Mesendoderm (in vitro differentiated cells): ENCODE measurements at regions not wholly inside any gene's neighbourhood (a gene's known extent, or its start where the extent isn't known, plus 50 kb on each side); places are given as distances from the start of the nearest gene placed in this dataset.

Source experiments
- DNase-seq: peaks from one replicate; pipeline ENCODE4 v3.0.0; 2013
- H2AK5ac ChIP-seq: 2 replicates; pipeline ENCODE4 v1.6.1; 2013; ENCODE audit warnings: low read length, inconsistent platforms
- H2BK120ac ChIP-seq: 2 replicates; pipeline ENCODE4 v1.6.1; 2013; ENCODE audit warnings: low read depth, mild to moderate bottlenecking, low read length, moderate library complexity, mixed read lengths
- H2BK15ac ChIP-seq: replicated peaks from 2 replicates; pipeline ENCODE4 v1.6.1; 2013; ENCODE audit warnings: low read depth, mild to moderate bottlenecking, moderate library complexity
- H2BK5ac ChIP-seq: 2 replicates; pipeline ENCODE4 v1.6.1; 2013; ENCODE audit warnings: low read length, inconsistent platforms
- H3K18ac ChIP-seq: 2 replicates; pipeline ENCODE4 v1.6.1; 2013; ENCODE audit warnings: mild to moderate bottlenecking, low read length, mixed read lengths
- H3K23ac ChIP-seq: one replicate; pipeline ENCODE4 v1.6.1; 2013; ENCODE audit warnings: low read length
- H3K27ac ChIP-seq: 2 replicates; pipeline ENCODE4 v1.5.1; 2013; ENCODE audit warnings: low read depth, mild to moderate bottlenecking, inconsistent platforms, low read length, moderate library complexity
- H3K27me3 ChIP-seq: 2 replicates; pipeline ENCODE4 v1.6.1; 2013; ENCODE audit warnings: low read length, control low read depth, mild to moderate bottlenecking, inconsistent platforms; ENCODE audit not compliant: insufficient read depth, poor library complexity
- H3K36me3 ChIP-seq: 2 replicates; pipeline ENCODE4 v1.6.1; 2013; ENCODE audit warnings: low read length, inconsistent platforms; ENCODE audit not compliant: control insufficient read depth, insufficient read depth
- H3K4ac ChIP-seq: one replicate; pipeline ENCODE4 v1.6.1; 2013; ENCODE audit warnings: low read depth, mild to moderate bottlenecking, low read length, moderate library complexity
- H3K4me1 ChIP-seq: 2 replicates; pipeline ENCODE4 v1.6.1; 2013; ENCODE audit warnings: low read depth, low read length, inconsistent platforms; ENCODE audit not compliant: control insufficient read depth
- H3K4me2 ChIP-seq: 2 replicates; pipeline ENCODE4 v1.6.1; 2013; ENCODE audit warnings: low read length
- H3K4me3 ChIP-seq: 2 replicates; pipeline ENCODE4 v1.5.1; 2013; ENCODE audit warnings: mild to moderate bottlenecking, low read length
- H3K56ac ChIP-seq: one replicate; pipeline ENCODE4 v1.6.1; 2013; ENCODE audit warnings: low read length
- H3K79me1 ChIP-seq: 2 replicates; pipeline ENCODE4 v1.6.1; 2013; ENCODE audit warnings: low read length, inconsistent platforms
- H3K79me2 ChIP-seq: 2 replicates; pipeline ENCODE4 v1.6.1; 2013; ENCODE audit warnings: mild to moderate bottlenecking, low read length; ENCODE audit not compliant: control insufficient read depth, insufficient read depth
- H3K9ac ChIP-seq: 2 replicates; pipeline ENCODE4 v1.6.1; 2013; ENCODE audit warnings: low read length, inconsistent platforms
- H4K5ac ChIP-seq: one replicate; pipeline ENCODE4 v1.6.1; 2013; ENCODE audit warnings: low read length
- H4K8ac ChIP-seq: one replicate; pipeline ENCODE4 v1.6.1; 2013; ENCODE audit warnings: low read depth, mild to moderate bottlenecking, control low read depth, low read length, moderate library complexity
- WGBS: extraction: QIAGEN DNeasy Blood & Tissue Kit; methylation state at CpG from one replicate; pipeline ENCODE4 v1.1.7; 2013; ENCODE audit warnings: low lambda C conversion rate, missing lambda C conversion rate; ENCODE audit not compliant: insufficient coverage; ENCODE audit errors: extremely low coverage; 5-methylcytosine and 5-hydroxymethylcytosine counted together

DNA sequence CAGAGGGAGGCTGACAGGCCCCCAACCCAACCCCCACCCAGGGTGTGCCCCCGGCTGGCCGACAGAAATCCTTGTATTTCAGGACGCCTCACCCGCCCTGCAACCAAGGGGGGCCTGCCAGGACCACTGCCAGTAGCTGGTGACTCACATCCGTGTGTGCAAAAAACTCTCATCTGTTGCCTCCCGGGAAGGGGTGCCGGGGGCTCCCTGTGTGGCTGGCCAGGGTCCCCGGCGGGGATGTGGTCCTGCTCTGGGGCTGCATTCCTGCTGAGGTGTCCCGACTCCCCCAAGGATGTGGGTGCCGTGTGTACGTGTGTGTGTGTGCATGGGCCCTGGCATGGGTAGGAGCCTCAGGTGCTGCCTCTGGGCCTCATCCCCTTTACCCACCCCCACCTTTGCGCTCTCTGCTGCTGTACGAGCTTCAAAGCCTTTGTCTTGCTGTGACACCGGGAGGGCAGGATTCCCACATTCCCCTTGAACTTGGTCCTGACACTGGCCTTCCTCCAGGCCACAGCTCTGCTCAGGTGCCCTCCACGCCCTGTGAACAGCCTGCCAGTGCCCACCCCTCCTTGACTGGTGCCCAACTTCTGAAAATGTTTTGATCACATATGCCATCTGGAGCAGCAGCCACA lies 226.3 kb upstream of the HDAC4 start:
- H4K5ac ChIP-seq: no peak overlapping the region
- no peak overlapping the region for H3K9ac ChIP-seq
- H4K8ac ChIP-seq: no peak overlapping the region
- H2AK5ac ChIP-seq: no peak overlapping the region
- no peaks in the 10 kb centered on the region for H3K36me3 ChIP-seq
- no peak overlapping the region for H3K18ac ChIP-seq
- no peak overlapping the region for H3K56ac ChIP-seq
- H2BK5ac ChIP-seq: no peak overlapping the region
- no peaks in the 10 kb centered on the region for H3K79me2 ChIP-seq
- no CpG with 5 or more reads among the region's 16 CpGs for WGBS
- no peak for DNase-seq
- no peaks in the 10 kb centered on the region for H3K27me3 ChIP-seq
- no peak overlapping the region for H2BK120ac ChIP-seq
- no peak overlapping the region for H3K4ac ChIP-seq
- no peak overlapping the region for H3K4me2 ChIP-seq
- H3K23ac ChIP-seq: no peak overlapping the region
- H3K79me1 ChIP-seq: no peaks in the 10 kb centered on the region
- no peak overlapping the region for H3K27ac ChIP-seq
- no peak overlapping the region for H2BK15ac ChIP-seq
- H3K4me1 ChIP-seq: no peaks in the 10 kb centered on the region
- H3K4me3 ChIP-seq: no peak overlapping the region

DNA sequence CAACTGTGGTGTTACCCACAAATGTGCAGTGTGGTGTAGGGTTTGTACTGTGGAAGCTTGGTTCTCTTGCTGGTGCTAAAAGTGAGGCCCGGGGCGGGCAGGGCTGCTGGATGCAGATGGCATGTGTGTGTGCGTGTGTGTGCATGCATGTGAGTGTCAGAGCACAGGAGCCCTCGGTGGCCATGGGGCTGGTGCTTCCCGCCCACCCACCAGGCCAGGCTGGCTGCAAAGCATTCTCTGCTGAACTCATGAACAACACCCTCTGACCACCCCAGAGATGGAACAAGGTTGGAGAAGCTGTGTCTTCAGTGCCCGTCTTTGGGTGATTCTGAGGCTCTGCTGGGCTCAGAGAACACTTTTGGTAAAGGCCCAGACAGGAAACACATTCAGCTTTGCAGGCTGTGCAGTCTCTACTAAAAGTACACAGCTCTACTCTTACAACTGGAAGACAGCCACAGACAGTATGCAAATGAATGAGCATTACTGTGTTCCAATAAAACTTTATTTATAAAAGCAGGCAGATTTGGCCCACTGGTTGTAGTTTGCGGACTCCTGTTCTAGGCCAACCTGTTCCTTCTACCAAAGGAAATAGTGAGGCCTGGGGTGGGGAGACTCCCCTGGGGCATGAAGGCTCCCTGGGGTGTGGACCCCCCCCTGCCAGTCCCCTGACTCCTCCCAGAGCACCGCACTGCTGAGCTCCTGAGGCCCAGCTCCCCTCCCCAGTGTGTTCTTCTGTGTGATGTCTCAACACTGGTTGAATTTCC lies 225.3 kb upstream of the HDAC4 start:
- DNase-seq: no peak
- Histone ChIP-seq H3K79me2 (no peaks in the 10 kb centered on the region), H2BK5ac (no peak overlapping the region), H3K9ac (no peak overlapping the region), H3K36me3 (no peaks in the 10 kb centered on the region), H3K4ac (no peak overlapping the region), H3K27me3 (no peaks in the 10 kb centered on the region), H3K18ac (no peak overlapping the region), H2BK120ac (no peak overlapping the region), H2BK15ac (no peak overlapping the region), H3K79me1 (no peaks in the 10 kb centered on the region), H3K4me1 (no peaks in the 10 kb centered on the region), H2AK5ac (no peak overlapping the region), H4K5ac (no peak overlapping the region), H3K4me2 (no peak overlapping the region), H3K4me3 (no peak overlapping the region), H4K8ac (no peak overlapping the region), H3K56ac (no peak overlapping the region), H3K23ac (no peak overlapping the region), H3K27ac (no peak overlapping the region)
- WGBS: no CpG with 5 or more reads among the region's 8 CpGs

DNA sequence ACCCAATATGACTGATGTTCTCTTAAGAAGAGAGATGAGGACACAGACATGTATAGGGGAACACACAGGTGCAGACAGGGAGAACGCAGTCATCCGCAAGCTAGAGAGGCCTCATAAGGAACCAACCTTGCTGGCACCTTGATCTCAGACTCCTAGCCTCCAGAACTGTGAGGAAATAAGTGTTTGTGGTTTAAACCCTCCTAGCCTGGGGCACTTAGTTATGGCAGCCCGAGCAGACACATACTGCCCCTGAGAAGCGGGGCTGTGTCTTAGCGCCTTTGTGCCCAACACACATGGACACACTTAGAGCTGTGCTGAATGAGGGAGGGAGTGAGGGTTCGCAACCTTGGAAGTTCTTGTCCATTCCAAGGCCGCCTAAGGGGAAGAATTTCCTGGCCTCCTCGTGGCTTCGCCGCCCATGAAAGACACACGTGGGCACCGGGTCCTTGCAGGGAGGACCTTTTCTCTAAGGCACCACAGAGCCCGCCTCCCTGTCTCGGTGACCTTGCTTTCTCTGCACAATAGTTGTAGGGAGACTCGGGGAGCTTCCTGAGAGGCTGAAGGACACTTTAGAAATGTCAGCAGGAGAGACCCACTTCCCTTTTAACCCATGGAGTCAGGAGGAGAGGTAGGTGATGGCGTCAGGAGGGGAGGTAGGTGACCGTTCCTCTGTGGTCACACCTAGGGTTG lies 224.5 kb upstream of the HDAC4 start:
- DNase-seq: no peak
- no peak overlapping the region for H3K4me3 ChIP-seq

DNA sequence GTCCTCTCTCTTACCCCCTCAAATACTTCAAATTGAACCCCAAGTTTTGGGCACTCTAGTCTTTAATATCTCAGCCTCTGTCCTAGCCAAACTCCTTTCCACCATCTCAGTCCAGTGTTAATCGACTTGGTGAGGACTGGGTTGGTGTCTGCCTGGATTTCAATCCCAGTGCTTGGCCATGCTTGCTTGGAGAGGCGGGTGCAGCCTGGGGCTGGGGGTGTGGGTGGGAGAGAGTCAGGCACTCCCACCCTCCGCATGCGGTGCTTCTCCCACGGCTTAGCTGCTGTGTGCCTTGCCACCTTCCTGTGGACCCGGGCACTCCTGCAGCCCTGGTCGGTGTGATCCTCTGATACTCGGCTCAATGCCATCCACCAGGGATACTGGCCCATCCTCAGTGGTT lies 220.8 kb upstream of the HDAC4 start:
- Histone ChIP-seq H3K56ac (no peak overlapping the region), H2BK120ac (no peak overlapping the region), H3K4me3 (no peak overlapping the region), H3K4me1 (no peaks in the 10 kb centered on the region), H3K9ac (no peak overlapping the region), H2AK5ac (no peak overlapping the region), H2BK15ac (no peak overlapping the region), H3K79me1 (no peaks in the 10 kb centered on the region), H3K36me3 (no peaks in the 10 kb centered on the region), H4K5ac (no peak overlapping the region), H3K27ac (no peak overlapping the region), H2BK5ac (no peak overlapping the region), H3K18ac (no peak overlapping the region), H3K27me3 (no peaks in the 10 kb centered on the region), H3K79me2 (no peaks in the 10 kb centered on the region), H4K8ac (no peak overlapping the region), H3K23ac (no peak overlapping the region), H3K4ac (no peak overlapping the region), H3K4me2 (no peak overlapping the region)
- no peak for DNase-seq
- no CpG with 5 or more reads among the region's 8 CpGs for WGBS

More for the DNA sequence above, 224.5 kb upstream of the HDAC4 start:
- Histone ChIP-seq H4K8ac (no peak overlapping the region), H3K27me3 (no peaks in the 10 kb centered on the region), H2BK5ac (no peak overlapping the region), H3K79me2 (no peaks in the 10 kb centered on the region), H3K56ac (no peak overlapping the region), H2BK120ac (no peak overlapping the region), H3K23ac (no peak overlapping the region), H3K18ac (no peak overlapping the region), H2AK5ac (no peak overlapping the region), H3K4me1 (no peaks in the 10 kb centered on the region), H3K4ac (no peak overlapping the region), H3K4me2 (no peak overlapping the region), H3K27ac (no peak overlapping the region), H3K79me1 (no peaks in the 10 kb centered on the region), H2BK15ac (no peak overlapping the region), H4K5ac (no peak overlapping the region), H3K9ac (no peak overlapping the region), H3K36me3 (no peaks in the 10 kb centered on the region)
- WGBS: no CpG with 5 or more reads among the region's 17 CpGs

DNA sequence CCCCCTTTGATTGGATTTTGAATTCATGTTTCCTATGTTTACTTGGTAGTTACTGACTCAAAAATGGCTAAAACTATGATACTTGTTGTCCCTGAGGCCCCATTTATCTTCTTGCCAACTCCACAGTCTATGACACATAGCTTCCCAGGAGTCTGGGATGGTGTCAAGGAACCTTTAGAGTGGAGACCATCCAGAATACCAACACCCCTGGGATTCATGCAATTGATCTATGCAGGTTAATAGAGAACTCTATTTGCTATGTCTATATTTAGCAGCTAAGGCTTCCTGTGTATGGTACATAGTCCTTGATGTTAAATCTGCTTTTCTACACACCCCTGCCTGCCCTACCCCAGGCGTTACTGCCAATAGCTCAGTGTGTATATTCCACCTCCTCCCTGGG lies 218.5 kb upstream of the HDAC4 start:
- no peak for DNase-seq
- Histone ChIP-seq H3K27me3 (no peaks in the 10 kb centered on the region), H3K4ac (no peak overlapping the region), H3K4me2 (no peak overlapping the region), H2BK120ac (no peak overlapping the region), H3K27ac (no peak overlapping the region), H3K36me3 (no peaks in the 10 kb centered on the region), H2BK15ac (no peak overlapping the region), H3K79me2 (no peaks in the 10 kb centered on the region), H3K56ac (no peak overlapping the region), H2BK5ac (no peak overlapping the region), H3K4me3 (no peak overlapping the region), H4K5ac (no peak overlapping the region), H3K9ac (no peak overlapping the region), H3K23ac (no peak overlapping the region), H3K4me1 (no peaks in the 10 kb centered on the region), H3K79me1 (no peaks in the 10 kb centered on the region), H3K18ac (no peak overlapping the region), H2AK5ac (no peak overlapping the region), H4K8ac (no peak overlapping the region)
- no CpG with 5 or more reads among the region's 1 CpG for WGBS
